Thyroid gland (tissue), 4 donors: ENCODE measurements at regions not wholly inside any gene's neighbourhood (a gene's known extent, or its start where the extent isn't known, plus 50 kb on each side); places are given as distances from the start of the nearest gene placed in this dataset.

Source experiments
- CTCF ChIP-seq, 6 experiments: fragments of 200-600 bp in 3 of 6; fragments of 450-650 bp in 3 of 6; sonication (generic) in 3 of 6; IDR thresholded peaks; one replicate each; pipeline ENCODE4 v1.5.1; 2016 to 2019; ENCODE audit warnings: antibody characterized with exemption in 6 of 6, mild to moderate bottlenecking in 2 of 6, inconsistent platforms in 1 of 6, moderate library complexity in 1 of 6
- POLR2A ChIP-seq, 2 donors: fragments of 450-650 bp; IDR thresholded peaks; one replicate each; pipeline ENCODE4 v1.6.1; 2017; ENCODE audit warnings: antibody characterized with exemption in 2 of 2, mild to moderate bottlenecking in 2 of 2, moderate library complexity in 1 of 2

GRCh38 chr11:91783173-91783572 is 441.4 kb upstream of the FAT3 start:
- no peak for TF ChIP-seq CTCF (IDR thresholded peaks at IDR 0.05)
- no peak for TF ChIP-seq POLR2A (IDR thresholded peaks at IDR 0.05)
